OCI-LY3 (cell line): ENCODE measurements at regions not wholly inside any gene's neighbourhood (a gene's known extent, or its start where the extent isn't known, plus 50 kb on each side); places are given as distances from the start of the nearest gene placed in this dataset.

ENCODE experiments used
- H2AFZ ChIP-seq: fragments of 200-600, 300-600 bp; shearing (Covaris generic); 2 replicates; pipeline ENCODE4 v1.6.0; 2014; ENCODE audit warnings: antibody characterized with exemption, low read depth, low read length
- H3K27ac ChIP-seq: fragments of 200-600, 300-600 bp; sonication (generic); 2 replicates; pipeline ENCODE4 v1.5.1; 2014; ENCODE audit warnings: mild to moderate bottlenecking, low read length, moderate library complexity, mixed read lengths
- H3K27me3 ChIP-seq: fragments of 200-600, 300-600 bp; sonication (generic); 2 replicates; pipeline ENCODE4 v1.6.1; 2014; ENCODE audit warnings: low read depth, low read length, mixed read lengths
- H3K36me3 ChIP-seq: fragments of 200-600, 300-600 bp; sonication (generic); replicated peaks from 2 replicates; pipeline ENCODE3; 2014; ENCODE audit warnings: low read depth, low read length, mixed read lengths
- H3K4me1 ChIP-seq: fragments of 300-600, 200-600 bp; sonication (generic); 2 replicates; pipeline ENCODE4 v1.6.1; 2014; ENCODE audit warnings: low read length, mixed read lengths
- H3K4me2 ChIP-seq: fragments of 200-600, 300-600 bp; sonication (generic); 2 replicates; pipeline ENCODE4 v1.6.1; 2014; ENCODE audit warnings: low read length, mixed read lengths
- H3K4me3 ChIP-seq: fragments of 300-600, 200-600 bp; sonication (generic); 2 replicates; pipeline ENCODE4 v1.5.1; 2014; ENCODE audit warnings: antibody characterized with exemption, mild to moderate bottlenecking, low read length, moderate library complexity
- H3K79me2 ChIP-seq: fragments of 300-600, 200-600 bp; shearing (Covaris generic); 2 replicates; pipeline ENCODE4 v1.6.1; 2014; ENCODE audit warnings: mild to moderate bottlenecking, low read length, mixed read lengths
- H3K9ac ChIP-seq: fragments of 300-600, 200-600 bp; shearing (Covaris generic); 2 replicates; pipeline ENCODE4 v1.6.0; 2014; ENCODE audit warnings: mild to moderate bottlenecking, low read length, moderate library complexity
- H3K9me3 ChIP-seq: fragments of 200-600, 300-600 bp; shearing (Covaris generic); 2 replicates; pipeline ENCODE4 v1.6.1; 2014; ENCODE audit warnings: low read length, mixed read lengths; ENCODE audit not compliant: insufficient read depth
- H4K20me1 ChIP-seq: fragments of 200-600, 300-600 bp; sonication (generic); 2 replicates; pipeline ENCODE4 v1.6.1; 2016; ENCODE audit warnings: low read length, mixed read lengths; ENCODE audit not compliant: insufficient read depth
- CTCF ChIP-seq: fragments of 200-600, 300-600 bp; sonication (generic); IDR thresholded peaks from 2 replicates; pipeline ENCODE4 v1.5.1; 2014; ENCODE audit warnings: antibody characterized with exemption, low read length, low read depth
- EZH2phosphoT487 ChIP-seq: fragments of 200-600 bp; shearing (Covaris generic); IDR thresholded peaks from 2 replicates; pipeline ENCODE4 v1.6.1; 2018; ENCODE audit warnings: antibody characterized with exemption, mixed run types, low read depth

DNA sequence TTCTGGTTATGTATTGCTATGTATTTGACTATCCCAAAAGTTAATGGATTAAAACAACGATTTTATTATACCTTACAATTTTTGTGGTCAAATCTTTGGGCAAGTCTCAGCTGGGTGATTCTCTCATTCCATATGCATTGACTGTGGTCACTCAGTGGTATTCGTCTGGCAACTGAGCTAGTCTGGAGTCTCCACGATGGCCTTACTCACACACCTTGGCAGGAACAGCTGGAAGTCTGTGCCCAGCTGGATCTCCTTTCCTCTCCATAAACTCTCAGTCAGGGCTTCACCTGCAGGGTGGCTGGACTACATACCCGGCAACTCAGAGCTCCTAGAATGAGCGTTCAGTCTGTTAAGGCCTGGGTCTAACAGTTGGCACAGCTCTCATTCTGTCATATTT is 141.1 kb upstream of the WDFY3 start:
- no peaks in the 10 kb centered on the region for H3K4me1 ChIP-seq
- H2AFZ ChIP-seq: no peak overlapping the region
- no peak overlapping the region for H3K4me3 ChIP-seq
- H3K9me3 ChIP-seq: no peaks in the 10 kb centered on the region
- H3K36me3 ChIP-seq: no peaks in the 10 kb centered on the region
- no peak overlapping the region for H3K9ac ChIP-seq
- no peak overlapping the region for H3K27ac ChIP-seq
- no peak for TF ChIP-seq CTCF
- TF ChIP-seq EZH2phosphoT487: no peak
- no peaks in the 10 kb centered on the region for H3K27me3 ChIP-seq
- H4K20me1 ChIP-seq: no peaks in the 10 kb centered on the region
- no peak overlapping the region for H3K4me2 ChIP-seq
- no peaks in the 10 kb centered on the region for H3K79me2 ChIP-seq

DNA sequence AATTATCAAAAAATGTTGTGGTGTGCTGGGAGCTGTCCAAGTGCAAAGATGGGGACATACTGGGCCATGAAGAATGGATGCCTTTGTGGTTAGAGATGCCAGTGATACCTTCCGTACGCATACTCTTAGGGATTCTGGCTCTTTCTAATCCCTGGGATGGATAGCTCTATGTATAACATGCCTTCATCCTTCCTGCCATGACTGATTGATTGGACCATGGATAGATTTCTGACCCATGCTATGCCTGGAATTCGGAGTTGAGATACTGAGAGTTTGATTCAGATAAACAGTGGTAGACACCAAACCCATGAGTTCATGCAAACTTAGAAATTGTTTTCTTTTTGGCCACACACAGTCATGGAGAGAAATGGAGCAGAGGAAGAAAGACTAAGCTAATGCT is 147.2 kb upstream of the WDFY3 start:
- H3K4me1 ChIP-seq: no peaks in the 10 kb centered on the region
- no peak overlapping the region for H3K4me3 ChIP-seq
- no peaks in the 10 kb centered on the region for H3K9me3 ChIP-seq
- H3K79me2 ChIP-seq: no peaks in the 10 kb centered on the region
- H3K4me2 ChIP-seq: no peak overlapping the region
- no peak for TF ChIP-seq CTCF
- TF ChIP-seq EZH2phosphoT487: no peak
- no peak overlapping the region for H2AFZ ChIP-seq
- no peaks in the 10 kb centered on the region for H3K36me3 ChIP-seq
- no peaks in the 10 kb centered on the region for H4K20me1 ChIP-seq
- no peak overlapping the region for H3K27ac ChIP-seq
- no peak overlapping the region for H3K9ac ChIP-seq
- H3K27me3 ChIP-seq: no peaks in the 10 kb centered on the region

GRCh38 chr4:85114526-85114925 is 148.0 kb upstream of the WDFY3 start:
- TF ChIP-seq EZH2phosphoT487 (no peak), CTCF (no peak)
- no peak overlapping the region for H3K4me3 ChIP-seq
- H4K20me1 ChIP-seq: no peaks in the 10 kb centered on the region
- H3K4me2 ChIP-seq: no peak overlapping the region
- H3K27me3 ChIP-seq: no peaks in the 10 kb centered on the region
- H2AFZ ChIP-seq: no peak overlapping the region
- no peaks in the 10 kb centered on the region for H3K4me1 ChIP-seq
- no peaks in the 10 kb centered on the region for H3K79me2 ChIP-seq
- H3K36me3 ChIP-seq: no peaks in the 10 kb centered on the region
- H3K9me3 ChIP-seq: no peaks in the 10 kb centered on the region
- no peak overlapping the region for H3K9ac ChIP-seq
- H3K27ac ChIP-seq: no peak overlapping the region

DNA sequence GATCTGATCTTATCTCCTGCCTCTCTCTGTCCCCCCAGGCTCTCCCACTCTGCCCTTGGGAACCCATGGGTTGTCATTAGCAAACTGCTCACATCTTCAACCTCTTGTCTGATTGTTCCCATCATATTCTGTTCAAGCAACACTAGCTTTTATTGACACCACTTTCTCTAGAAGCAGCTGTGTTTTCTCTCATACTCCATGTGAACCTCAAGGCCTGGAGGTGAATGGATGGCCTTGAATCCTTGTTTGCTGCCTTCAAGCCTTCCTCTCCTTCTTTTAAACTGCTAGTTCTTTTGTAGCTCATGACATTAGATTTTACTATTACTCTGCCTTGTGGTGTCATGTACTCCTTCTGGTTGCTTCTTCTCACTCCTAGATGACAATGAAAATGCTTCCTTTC is 149.5 kb upstream of the WDFY3 start:
- TF ChIP-seq EZH2phosphoT487 (no peak), CTCF (no peak)
- Histone ChIP-seq H3K9me3 (no peaks in the 10 kb centered on the region), H3K4me3 (no peak overlapping the region), H3K9ac (no peak overlapping the region), H4K20me1 (no peaks in the 10 kb centered on the region), H3K79me2 (no peaks in the 10 kb centered on the region), H3K4me1 (no peaks in the 10 kb centered on the region), H3K4me2 (no peak overlapping the region), H3K36me3 (no peaks in the 10 kb centered on the region), H3K27me3 (no peaks in the 10 kb centered on the region), H2AFZ (no peak overlapping the region), H3K27ac (no peak overlapping the region)
